HL-60 (cell line): ENCODE measurements at regions not wholly inside any gene's neighbourhood (a gene's known extent, or its start where the extent isn't known, plus 50 kb on each side); places are given as distances from the start of the nearest gene placed in this dataset.

Source experiments
- CTCF ChIP-seq: IDR thresholded peaks from one replicate; pipeline ENCODE4 v1.5.1; 2011; ENCODE audit warnings: low read length, control low read depth, inconsistent platforms; ENCODE audit not compliant: insufficient read depth
- POLR2AphosphoS5 ChIP-seq: IDR thresholded peaks from 2 replicates; pipeline ENCODE4 v1.6.1; 2012; ENCODE audit warnings: low read depth

- TF ChIP-seq CTCF (no peak), POLR2AphosphoS5 (no peak)
These were observed 84.3 kb upstream of the AFF2 start for GRCh38 chrX:148416142-148416541.
